ENCODE measurements at regions not wholly inside any gene's neighbourhood (a gene's known extent, or its start where the extent isn't known, plus 50 kb on each side); places are given as distances from the start of the nearest gene placed in this dataset.

- no peak for DNase-seq
Observed at GRCh38 chr2:18465979-18466378, 94.5 kb downstream of the RDH14 start.

DNA sequence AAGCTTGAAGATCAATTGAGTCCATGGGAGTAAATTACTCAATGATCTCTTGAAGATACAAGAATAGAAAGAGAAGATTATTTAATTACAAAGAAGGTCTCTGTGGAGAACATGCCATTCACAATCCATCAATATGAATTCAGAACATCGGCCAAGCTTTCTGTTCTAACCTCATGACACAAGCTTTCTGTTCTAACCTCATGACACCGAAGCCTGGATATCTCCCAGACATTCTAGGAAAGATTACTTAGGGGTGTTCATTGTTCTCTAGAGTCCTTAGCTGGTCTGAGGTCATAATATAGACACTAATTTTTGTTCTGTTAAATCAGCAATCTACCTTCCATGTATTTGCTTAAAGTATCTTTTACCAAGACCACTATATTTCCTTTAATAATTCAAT is 95.5 kb downstream of the RDH14 start:
- no peak for DNase-seq

DNA sequence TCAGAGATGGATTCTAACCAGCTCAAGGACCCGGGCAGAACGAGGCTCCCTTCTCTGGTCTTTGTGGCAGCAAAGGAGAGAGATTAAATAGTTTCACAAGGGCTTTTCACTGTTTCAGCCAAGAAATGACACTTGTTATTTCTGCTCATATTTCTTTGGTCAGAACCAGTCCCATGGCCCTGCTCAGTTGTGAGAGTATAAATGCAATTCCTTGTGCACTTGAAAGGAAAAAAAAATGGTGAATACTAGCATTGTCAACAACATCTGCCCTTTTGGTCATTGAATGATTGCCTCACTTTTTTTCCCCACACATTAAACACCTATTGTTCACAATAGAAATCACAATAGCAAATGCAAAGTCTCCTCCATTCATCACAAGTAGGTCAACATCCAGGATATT is 104.4 kb downstream of the RDH14 start:
- DNase-seq: no peak

DNA sequence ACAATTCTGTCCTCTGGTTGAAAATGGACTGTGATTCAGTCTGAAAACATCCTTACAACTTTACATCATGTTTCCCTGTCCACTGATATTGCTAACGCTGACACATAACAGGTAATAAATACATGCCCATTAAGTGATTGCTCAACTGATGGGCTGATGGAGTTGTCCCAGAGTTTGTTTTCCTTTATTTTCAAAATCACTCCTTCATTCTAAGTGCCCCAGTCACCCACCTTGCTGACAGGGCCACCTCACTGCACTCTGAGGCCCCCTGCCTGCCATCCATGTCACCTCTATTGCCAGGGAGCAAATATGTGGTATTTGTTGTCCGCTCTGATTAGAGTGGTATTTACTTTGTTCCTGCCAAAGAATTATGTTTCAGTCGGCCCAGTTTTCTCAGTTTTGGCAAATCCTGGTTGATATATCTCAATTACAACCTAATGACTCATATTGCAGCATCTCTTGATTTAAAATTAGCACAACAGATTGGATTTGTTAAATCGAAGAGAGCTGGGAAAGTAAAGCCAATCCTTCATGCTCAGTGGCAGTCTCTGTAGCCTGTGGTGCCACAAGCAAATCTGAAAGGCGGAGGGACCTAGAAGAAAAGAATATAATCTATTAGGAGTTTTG is 105.1 kb downstream of the RDH14 start:
- no peak for DNase-seq

DNA sequence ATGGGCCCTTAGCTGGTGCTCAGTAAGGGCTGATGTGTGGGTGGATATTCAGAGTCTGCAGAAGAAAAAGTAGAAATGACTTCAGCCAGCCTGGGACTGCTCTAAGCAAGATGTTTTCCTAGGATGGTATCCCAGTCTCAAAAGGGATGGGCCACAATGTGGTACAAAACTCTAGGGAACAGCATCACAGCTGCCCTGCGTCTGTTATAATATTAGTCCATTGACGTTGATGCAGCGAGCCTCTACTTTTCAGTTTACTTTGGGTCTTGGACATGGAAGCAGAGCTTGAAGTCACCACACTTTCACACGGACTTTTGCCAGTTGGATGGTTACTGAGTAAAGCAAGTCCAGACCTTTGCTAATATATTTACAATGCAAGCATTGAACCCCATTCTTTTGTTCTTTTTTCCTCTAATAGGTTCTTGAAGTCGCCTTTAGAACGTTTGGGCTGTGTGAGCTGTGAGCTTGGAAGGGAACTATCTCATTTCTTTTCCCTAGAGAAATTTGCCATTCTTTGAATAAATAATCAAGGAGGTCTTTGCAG is 105.7 kb downstream of the RDH14 start:
- DNase-seq: no peak

DNA sequence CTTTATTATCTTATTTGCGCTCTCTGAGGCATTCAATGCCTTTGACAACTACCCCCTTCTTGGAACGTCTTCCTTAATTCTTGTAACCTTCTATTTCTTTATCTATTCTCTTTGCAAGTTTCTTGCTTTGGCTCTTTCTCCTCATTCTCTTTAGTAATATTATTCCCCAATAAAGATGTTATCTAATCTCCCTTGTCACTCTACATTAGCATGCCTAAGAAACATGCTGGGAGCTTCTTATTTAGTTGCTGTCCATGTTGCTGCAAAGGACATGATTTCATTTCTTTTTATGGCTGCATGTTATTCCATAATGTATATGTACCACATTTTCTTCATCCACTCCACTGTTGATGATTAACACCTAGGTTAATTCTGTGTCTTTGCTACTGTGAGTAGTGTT is 113.7 kb downstream of the RDH14 start:
- DNase-seq: no peak

DNA sequence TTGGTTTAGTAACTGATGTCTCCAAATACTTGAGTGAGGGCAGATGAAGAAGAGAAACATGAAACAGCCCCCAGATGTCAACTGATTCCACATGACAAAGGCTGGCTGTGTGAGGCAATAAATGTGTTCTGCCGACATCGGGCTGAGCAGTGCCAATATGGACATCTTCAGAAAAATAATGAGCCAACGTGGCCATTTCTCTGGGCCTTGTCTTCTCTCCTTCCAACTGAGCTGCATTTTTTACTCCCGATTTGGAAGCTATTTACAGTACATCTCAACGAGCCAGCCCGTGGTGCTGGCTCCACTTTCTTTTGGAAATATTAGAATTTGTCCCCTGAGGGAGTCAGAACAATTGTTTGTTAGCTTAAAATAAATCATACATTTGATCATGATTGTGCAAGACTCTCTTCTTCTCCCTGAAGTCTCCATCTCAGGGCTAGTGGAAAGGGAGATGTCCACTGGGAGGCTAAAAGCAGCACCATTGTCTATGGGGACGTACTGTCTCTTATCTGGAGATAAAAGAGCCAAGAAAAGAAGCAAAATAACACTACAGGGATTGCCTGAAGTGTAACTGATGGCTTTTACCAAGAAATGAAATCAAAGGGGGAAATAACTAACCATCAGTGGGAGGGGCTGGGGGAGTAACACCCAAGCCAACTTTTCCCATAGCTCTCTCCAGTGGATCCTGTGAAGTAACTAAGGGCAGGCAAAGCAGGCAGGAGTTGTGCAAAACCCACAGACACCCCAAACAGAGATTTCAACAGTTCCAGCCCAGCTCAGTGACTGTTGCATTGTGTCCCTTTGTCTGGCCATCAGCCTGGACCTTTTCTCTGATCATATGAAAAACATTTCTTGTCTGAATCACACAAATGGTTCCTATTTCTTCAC is 114.8 kb downstream of the RDH14 start:
- no peak for DNase-seq

DNA sequence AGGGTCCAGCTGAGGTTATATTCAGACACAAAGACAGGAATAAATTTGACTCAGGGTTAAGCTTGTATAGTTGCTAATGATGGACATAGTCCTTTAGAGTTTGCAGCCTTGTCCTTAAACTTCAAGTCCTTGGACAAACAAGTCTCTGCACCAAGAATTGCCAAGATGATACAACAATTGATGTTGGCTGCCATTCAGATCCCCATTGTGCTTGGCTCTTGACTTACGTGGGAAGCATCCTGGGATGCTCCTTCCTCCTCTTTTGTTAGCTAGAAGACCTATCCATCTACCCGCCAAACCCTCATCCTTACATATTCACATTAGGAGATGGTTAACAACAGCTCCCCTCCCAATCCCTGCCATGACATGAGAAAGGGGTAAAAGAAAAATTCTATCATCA is 115.6 kb downstream of the RDH14 start:
- no peak for DNase-seq

DNA sequence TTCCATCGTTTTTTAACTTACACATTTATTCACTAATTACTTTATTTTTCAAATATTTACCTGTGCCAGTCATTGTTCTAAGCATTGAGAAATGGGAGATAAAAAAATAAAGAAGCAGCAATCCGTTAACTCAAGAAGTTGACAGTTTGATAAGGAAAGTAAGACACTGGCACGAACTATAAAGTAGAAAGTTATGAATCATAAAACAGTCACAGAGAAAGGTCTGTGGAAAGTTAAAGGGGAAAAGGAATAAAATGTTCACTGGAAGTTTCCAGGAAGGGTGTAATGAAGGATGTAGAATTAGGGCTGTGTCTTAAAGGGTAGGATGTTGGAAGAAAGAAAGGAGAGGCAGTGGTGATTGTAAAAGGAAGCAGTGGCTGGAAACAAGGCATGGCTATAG is 118.9 kb downstream of the RDH14 start:
- DNase-seq: no peak

DNA sequence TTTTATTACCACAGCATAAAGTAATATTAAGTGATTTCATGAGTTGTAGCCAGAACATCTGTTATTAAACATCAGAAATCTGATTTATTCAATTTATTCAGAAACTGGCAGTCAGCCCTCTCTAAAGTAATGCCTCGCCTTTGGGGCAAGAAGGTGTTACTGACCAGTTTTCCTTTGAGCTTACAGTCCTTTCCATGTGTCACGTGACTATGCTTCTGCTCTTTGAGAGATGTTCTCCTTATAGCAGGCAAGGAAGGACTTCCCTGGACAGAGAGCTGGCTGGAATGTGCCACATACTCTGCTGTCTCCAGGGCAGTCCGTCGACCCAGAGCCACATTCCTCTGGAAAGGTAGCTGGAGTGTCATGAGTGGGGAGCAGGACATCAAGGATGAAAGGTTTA is 119.7 kb downstream of the RDH14 start:
- no peak for DNase-seq

DNA sequence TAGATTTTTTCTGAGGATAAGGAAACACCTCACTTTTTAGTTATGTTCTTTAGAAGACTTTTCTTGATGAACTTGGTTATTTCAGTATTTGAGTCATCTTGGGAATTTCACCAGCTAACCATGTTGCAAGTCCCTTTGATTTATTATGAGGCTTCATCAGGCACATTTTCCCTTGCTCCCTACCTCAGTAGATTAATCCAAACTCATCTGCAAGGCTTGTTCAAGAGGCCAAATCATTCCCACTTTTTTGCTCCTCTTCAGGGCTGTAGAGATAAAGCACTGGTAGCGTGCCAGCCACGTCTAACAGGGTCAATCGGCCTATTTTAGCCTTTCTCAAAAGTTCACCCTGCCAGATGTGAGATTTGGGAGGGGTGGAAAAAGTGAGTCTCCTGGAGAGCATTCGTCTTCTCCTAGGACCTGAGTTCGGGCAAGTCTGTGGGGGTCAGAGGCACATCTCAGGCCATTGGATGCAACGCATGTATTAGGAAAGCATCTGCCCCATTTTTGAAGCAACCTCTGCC is 120.3 kb downstream of the RDH14 start:
- no peak for DNase-seq

DNA sequence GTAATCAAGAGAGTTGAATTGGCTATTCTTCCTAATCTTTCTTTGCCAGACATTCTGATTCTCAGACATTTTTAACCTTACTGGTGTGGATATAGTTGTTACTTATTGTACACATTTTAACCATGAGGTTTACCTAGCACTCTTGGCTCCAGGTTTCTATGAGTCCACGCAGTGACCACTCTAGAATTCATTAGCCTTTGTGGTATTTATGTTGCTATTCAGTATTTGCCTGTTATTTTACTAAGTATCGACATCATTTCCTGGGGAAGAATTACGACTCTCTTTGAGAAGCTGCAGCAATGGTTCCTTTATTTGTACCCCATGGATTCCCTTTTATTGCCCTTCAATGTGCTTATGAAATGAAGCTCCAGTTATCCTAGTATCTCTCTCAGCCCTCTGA is 120.7 kb downstream of the RDH14 start:
- no peak for DNase-seq

GRCh38 chr2:18437909-18438308 is 122.5 kb downstream of the RDH14 start:
- DNase-seq: no peak

DNA sequence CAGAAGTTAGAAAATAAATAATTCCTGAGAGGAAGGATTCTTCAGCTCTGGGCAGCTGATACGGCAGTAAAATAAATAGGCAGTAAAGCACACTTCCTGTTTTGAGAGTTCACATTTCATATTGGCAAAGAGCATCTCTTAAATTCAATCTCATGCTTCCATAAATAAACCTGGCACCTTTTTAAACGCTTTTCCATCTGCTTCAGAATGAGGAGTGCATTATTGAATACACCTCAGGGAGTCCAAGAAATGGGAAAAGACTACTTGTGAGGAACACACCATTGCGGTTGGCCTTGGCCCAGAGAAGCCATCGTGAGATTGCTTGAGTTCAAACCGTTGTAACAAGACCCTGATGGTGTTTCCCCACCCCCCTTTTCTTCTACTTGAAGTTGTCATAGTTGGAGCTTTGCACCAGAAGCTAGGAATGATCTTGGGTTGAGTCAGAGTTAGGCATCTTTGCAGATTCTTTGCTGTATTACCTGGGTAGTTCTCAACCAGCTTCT is 123.9 kb downstream of the RDH14 start:
- DNase-seq: no peak

- peak; percentile 20 for DNase-seq
Observed at GRCh38 chr2:18435426-18436037, 124.9 kb downstream of the RDH14 start.

DNA sequence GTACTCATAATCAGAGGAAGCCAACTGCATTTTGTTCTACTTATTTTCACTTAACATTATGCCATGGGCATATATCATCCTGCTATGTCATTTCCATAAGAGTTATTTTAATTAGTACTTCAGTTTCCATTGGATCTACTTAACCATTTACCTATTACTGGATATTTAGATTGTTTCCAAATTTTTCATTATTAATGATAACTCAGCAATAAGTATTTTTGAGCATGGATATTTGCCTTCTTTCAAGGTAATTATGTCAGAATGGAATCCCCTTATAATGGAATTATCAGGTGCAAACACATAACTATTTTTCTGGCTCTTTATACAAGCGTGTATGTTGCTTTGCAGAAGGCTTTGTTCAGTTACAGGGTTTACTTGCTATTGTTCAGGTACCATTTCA is 126.6 kb downstream of the RDH14 start:
- DNase-seq: no peak

DNA sequence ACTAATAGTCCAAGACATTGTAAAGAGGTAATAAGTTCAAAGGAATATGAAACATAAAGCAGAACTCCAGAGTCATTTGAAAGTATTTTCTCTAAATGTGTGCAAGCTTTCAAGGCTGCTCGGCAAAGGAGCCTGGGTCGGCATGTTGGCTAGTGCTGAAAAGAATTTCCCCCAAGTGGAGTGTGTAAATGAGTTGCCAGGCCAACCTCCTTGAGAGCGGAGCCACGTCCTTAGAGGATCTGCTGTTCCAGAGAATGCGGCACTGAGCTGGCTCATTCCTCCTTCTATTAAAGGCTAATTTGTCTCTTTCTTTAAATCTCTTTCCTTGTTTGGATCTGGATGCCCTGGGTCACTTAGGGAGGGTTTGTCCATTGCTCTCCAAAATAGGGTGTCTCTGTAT is 127.5 kb downstream of the RDH14 start:
- DNase-seq: no peak

DNA sequence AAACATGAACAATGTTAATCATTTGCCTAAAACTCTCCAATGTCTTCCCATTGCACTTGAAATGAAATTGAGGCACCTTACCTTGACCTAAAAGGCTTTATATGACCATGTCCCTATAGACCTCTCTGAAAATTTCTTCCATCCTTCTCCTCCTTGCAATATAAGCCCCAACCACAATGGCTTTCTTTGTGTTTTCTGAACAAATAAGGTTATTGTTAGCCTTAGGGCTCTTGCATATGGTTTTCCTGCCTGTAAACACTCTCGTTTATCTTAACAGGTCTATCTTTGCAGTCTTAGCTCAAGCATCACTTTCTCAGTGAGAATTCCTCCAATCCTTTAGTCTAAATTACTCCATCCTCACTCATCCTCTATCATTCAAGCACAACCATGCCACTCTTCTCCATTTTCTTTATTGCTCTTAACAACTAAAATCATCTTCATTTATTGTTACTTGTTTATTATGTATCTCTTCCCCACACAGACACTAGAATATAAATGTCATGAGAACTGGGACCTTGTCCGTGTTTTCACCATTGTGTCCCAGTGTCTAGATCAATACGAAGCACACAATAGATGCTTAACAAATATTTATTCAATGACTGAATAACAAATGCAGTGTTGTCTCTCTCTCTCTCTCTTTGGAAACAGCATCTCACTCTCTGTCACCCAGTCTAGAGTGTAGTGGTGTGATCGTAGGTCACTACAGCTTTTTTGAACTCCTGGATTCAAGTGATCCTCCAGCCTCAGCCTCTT is 129.3 kb downstream of the RDH14 start:
- no peak for DNase-seq

DNA sequence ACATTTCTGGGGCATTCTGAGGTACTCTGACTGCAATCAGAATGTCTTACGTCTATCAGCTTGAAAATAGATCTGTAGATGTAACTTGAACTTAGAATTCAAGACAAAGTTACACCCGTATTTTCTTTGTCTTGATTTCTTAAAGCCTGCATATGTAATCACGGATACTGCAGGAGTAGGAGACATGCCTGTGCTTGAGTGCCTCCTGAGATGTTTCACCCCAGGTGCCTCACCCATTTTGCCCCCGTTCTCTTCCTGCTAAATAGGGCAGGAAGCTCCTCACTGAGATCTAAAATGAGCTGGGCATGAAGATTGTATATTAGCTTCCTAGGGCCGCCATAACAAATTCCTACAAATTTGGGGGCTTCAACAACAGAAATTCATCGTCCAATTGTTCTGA is 131.9 kb downstream of the RDH14 start:
- DNase-seq: no peak

- no peak for DNase-seq
Observed at GRCh38 chr2:18427762-18428161, 132.7 kb downstream of the RDH14 start.

- no peak for DNase-seq
Observed at GRCh38 chr2:18426174-18426573, 134.3 kb downstream of the RDH14 start.

- no peak for DNase-seq
Observed at GRCh38 chr2:18425210-18425703, 135.2 kb downstream of the RDH14 start.

DNA sequence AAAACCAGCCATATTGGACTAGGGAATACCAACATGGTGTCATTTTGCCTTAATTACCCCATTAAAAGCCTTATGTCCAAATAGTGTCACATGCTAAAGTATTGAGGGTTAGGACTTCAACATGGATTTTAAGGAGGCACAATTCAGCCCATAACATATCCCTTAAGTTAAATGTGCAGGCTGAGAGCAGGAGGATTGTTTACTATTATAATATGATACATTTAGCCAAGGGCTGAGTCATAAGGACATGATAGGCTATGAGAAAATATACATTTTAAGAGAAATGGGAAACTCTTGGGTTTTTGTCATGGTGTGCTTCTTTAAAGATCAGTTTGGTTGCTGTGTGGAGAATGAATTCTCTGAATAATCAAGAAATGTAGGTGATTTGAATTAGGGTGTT is 136.8 kb downstream of the RDH14 start:
- DNase-seq: no peak

Measured in CD4-positive, alpha-beta T cell treated with Interleukin-4 for 4 hours (primary cell).